ENCODE measurements at regions not wholly inside any gene's neighbourhood (a gene's known extent, or its start where the extent isn't known, plus 50 kb on each side); places are given as distances from the start of the nearest gene placed in this dataset.

- TF ChIP-seq CTCF (IDR thresholded peaks at IDR 0.05; ENCODE audit: low read length) (no peak), EZH2 (IDR thresholded peaks at IDR 0.05; ENCODE audit: borderline replicate concordance, low read length) (no peak)
These were observed 50.1 kb upstream of the ARMC2 start for GRCh38 chr6:108797951-108798669.

Measured in OCI-LY1 (cell line).